IMR-90 (cell line): ENCODE measurements at regions not wholly inside any gene's neighbourhood (a gene's known extent, or its start where the extent isn't known, plus 50 kb on each side); places are given as distances from the start of the nearest gene placed in this dataset.
"Not testable (repeated sequence)": the region's sequence is repeated elsewhere in the genome, so short reads cannot be mapped to it uniquely, and the experiment has no call there.

Experiments
- BHLHE40 ChIP-seq: fragments of 150-350 bp; IDR thresholded peaks from 2 replicates; pipeline ENCODE4 v1.6.1; 2016; ENCODE audit warnings: mild to moderate bottlenecking, low read depth, low read length
- CTCF ChIP-seq: conservative IDR thresholded peaks from 2 replicates; pipeline ENCODE4 v1.5.1; 2012; ENCODE audit warnings: mild to moderate bottlenecking, low read depth, low read length, improper control_type of control experiment
- MXI1 ChIP-seq: IDR thresholded peaks from 2 replicates; pipeline ENCODE4 v1.6.1; 2012; ENCODE audit warnings: low read depth, mild to moderate bottlenecking, low read length, moderate library complexity, borderline replicate concordance
- POLR2A ChIP-seq: IDR thresholded peaks from 2 replicates; pipeline ENCODE4 v1.6.1; 2012; ENCODE audit warnings: mild to moderate bottlenecking, low read depth, low read length
- RAD21 ChIP-seq: IDR thresholded peaks from 2 replicates; pipeline ENCODE4 v1.6.1; 2012; ENCODE audit warnings: low read length, improper control_type of control experiment
- RCOR1 ChIP-seq: IDR thresholded peaks from 2 replicates; pipeline ENCODE4 v1.6.1; 2012; ENCODE audit warnings: mild to moderate bottlenecking, low read length, improper control_type of control experiment; ENCODE audit not compliant: insufficient replicate concordance
- RFX5 ChIP-seq: IDR thresholded peaks from 2 replicates; pipeline ENCODE4 v1.8.0; 2012; ENCODE audit warnings: low read depth, mild to moderate bottlenecking, low read length, moderate library complexity
- SMC3 ChIP-seq: fragments of 150-350 bp; IDR thresholded peaks from 2 replicates; pipeline ENCODE4 v1.6.1; 2016; ENCODE audit warnings: low read depth, mild to moderate bottlenecking, antibody characterized with exemption, low read length, moderate library complexity
- USF2 ChIP-seq: fragments of 150-350 bp; IDR thresholded peaks from 2 replicates; pipeline ENCODE4 v1.6.1; 2017; ENCODE audit warnings: mild to moderate bottlenecking, antibody characterized with exemption, low read length, low read depth

GRCh38 chrX:40387311-40387710, 193.5 kb upstream of the ATP6AP2 start:
- TF ChIP-seq CTCF, RAD21, POLR2A, RCOR1, USF2, RFX5, MXI1, SMC3, BHLHE40: not testable (repeated sequence)
